Stimulated activated CD4-positive, alpha-beta T cell treated with anti-CD3 and anti-CD28 coated beads, TNF-alpha, amount 100 ng/mL, for 24 hours (primary cell): ENCODE measurements at regions not wholly inside any gene's neighbourhood (a gene's known extent, or its start where the extent isn't known, plus 50 kb on each side); places are given as distances from the start of the nearest gene placed in this dataset.
"Not testable (repeated sequence)": the region's sequence is repeated elsewhere in the genome, so short reads cannot be mapped to it uniquely, and the experiment has no call there.

Experiments used
- DNase-seq, 3 experiments: peaks; one replicate each; pipeline ENCODE4 v3.0.0-alpha.2; 2020; ENCODE audit warnings: low read depth in 3 of 3

GRCh38 chr5:155504606-155505005, 491.1 kb downstream of the KIF4B start:
- DNase-seq = no peak

- no peak for DNase-seq
These were observed 493.8 kb downstream of the KIF4B start for GRCh38 chr5:155507363-155507762.

DNA sequence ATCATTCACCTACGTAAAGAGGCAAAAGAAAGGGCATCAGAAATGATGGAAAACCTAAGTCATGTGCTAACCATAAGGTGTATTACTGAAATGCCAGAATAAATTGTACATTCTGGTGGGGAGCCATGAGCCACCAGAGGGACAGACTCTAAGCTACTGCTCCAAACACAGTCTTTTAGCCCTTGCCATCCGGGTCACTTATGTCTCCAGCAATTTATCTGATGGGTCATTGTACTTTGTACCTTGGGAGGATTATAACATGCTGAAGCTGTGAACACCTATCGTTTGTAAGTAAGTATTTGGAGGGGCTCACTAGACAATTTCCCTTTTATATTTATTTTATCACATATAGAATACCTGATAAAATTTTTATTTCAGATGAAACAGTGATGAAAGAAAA, 495.1 kb downstream of the KIF4B start:
- DNase-seq = no peak

DNA sequence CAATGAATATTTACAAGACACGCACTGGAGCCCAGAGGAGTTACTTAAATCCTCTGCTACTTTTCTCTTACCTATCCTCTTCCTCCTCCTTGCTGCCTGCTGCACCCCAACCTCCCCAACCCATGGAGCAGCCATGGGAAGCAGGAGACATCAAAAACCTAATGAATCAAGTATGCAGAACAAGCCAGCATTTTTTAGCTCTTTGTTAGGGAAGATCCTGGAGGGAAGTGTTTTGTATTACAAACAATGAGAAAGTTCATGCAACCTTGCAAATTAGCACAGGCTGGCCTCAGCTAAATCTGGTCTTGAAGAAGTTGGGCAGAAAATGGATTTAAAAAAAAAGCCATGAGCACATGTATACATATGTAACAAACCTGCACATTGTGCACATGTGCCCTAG, 498.8 kb downstream of the KIF4B start:
- no peak for DNase-seq

GRCh38 chr5:155514105-155514563, 500.6 kb downstream of the KIF4B start:
- no peak for DNase-seq

DNA sequence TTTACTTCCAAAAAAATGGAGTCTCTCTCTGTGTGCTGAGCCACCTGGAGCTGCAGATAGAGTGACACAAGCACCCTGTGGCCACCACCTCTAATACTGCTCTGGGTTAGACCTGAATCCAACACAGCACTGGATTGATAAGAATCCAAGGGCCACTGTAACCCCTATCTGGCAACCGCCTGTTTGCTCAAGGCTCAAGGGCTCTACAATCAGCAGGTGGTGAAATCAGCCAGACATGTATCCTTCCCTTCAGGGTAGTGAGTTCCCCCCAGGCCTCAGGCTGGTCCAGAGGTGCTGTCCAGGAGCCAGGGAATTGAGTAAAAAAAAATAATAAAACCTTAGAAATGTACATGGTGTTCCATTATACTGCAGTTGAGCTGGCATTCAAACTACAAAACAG, 509.0 kb downstream of the KIF4B start:
- no peak for DNase-seq

- DNase-seq = no peak
These were observed 515.8 kb downstream of the KIF4B start for GRCh38 chr5:155529362-155529761.

- DNase-seq = no peak
These were observed 516.5 kb downstream of the KIF4B start for GRCh38 chr5:155530046-155530445.

DNA sequence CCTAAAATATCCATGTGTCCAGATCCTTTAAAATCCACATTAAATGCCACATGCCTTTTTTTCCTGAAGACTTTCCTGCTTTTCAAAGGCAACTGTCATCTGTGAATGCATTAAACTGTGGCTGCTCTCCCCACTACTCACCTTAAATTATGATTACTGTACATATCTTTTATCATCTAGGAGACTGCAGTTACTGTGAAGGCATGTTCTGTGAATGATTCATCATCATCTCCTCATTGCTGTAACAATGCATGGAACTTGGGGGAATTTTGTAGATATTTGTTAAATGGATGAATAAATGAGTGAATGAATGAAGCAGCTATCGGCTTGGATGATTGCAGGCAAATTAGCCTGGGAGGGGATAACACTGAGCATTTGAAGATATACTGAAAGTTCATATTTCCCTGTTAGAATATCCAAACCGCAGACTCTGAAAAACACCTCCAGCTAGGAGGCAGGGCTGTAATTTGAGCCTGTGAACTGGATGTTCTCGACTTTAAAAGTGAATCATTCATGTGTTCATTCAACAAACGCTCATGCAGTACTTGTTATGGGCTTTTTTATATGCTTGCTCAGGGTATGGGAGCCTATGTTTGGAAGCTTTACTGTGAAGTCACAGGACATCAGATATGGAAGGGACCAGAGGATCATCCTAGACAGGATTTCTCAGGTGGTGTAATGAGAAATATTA, 519.2 kb downstream of the KIF4B start:
- DNase-seq = no peak

DNA sequence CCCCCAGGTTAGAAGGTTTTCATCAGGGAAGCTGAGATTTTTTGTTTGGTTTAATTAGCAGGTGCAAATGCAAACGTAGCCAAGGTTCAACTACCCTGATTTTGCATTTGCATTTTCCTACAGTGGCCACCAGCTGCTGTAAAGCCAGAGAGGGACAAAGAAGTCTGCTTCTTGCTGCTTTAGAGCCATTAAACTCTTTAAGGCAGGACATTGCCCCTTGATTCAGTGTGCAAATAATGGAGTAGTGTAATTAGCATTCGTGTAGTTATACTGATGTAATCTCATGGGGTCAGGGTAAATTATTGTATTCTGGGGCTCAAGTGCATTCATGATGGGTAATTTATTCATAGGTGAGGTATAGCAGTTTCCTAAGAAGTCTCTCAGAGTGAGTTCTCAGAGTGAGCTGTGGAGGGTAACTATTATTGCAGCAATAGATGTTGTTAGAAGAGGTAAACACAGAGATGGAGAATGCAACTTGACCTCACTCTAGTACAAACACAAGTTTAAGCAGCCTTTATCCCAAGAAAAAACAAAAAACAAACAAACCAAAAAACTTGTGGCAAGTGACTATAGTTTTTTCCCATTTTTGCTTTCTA, 526.5 kb downstream of the KIF4B start:
- DNase-seq = no peak

DNA sequence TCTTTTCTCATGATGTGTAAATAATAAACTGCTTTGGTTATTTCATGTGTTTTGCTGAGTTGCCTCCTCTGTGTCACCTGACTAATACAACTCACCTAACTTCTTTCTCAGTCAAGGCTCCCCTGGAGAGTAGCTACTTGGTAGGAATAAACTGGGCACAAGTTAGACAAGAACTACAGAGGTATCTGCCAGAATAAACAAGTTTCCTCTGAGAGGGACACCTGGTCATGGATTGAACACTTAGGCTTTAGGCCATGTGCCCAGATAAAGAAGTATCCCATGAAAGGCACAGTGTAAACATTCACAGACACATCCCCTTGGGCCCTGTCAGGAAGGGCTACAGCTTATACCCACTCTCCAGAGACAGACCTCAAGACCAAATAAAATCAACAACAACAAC, 532.5 kb downstream of the KIF4B start:
- no peak for DNase-seq

- no peak for DNase-seq
These were observed 540.9 kb downstream of the KIF4B start for GRCh38 chr5:155554500-155554899.

DNA sequence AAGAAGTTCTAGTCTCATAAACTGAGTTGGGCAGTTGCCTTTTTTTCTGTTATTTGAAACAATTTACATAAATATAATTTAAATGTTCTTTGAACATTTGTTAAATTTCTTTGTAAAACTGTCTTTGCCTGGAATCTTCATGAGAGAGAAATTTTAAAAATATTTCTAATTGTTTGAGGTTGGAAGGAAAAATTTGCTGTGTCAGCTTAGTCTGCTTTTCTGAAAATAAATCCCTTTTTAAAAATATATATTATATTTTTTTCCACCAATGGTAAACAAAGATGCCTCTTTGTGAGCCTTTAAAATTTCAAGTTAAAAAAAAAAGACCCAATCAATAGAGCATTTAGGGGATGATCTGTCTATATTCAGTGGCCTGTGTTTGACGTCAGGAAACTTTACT, 542.7 kb downstream of the KIF4B start:
- DNase-seq = no peak

- no peak for DNase-seq
These were observed 543.1 kb downstream of the KIF4B start for GRCh38 chr5:155556700-155557099.

DNA sequence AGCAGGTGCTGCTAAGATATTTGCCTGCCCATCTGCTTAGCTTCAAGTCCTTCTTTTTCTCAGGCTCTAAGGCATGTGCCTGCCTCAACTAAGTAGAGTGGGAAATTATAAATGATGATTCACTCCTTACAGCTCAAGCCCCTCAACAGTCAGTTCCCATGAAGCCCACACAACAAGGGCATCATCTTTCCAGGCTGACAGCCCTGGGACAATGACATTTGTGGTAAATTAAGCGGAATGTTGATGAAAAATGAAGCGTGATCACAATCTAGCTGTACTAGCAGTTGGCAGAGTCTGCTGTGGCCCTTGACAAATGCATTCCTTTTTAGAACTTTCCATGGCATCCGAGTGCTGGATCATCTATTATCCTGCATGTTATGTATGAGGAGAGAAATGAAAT, 548.6 kb downstream of the KIF4B start:
- DNase-seq = no peak

DNA sequence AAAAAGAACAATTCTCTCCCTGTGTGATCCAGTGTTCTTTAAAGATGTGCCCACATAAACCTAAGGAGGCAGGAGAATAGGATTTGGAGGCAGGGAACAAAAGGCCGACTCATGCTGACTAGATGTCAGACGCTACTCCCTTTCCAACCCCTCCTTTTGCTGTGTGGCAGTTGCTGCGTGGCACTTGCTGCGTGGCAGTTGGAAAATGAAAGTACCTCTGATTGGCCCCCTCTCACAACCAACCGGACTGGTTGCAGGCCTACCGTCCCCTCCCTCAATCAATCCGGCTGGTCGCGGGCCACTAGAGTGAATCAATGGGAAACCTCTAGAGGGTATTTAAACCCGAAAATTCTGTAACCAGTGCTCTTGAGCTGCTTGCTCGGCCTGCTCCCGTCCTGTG, 551.0 kb downstream of the KIF4B start:
- DNase-seq = no peak

- no peak for DNase-seq
These were observed 562.3 kb downstream of the KIF4B start for GRCh38 chr5:155575861-155576260.

- not testable (repeated sequence) for DNase-seq
These were observed 573.3 kb downstream of the KIF4B start for GRCh38 chr5:155586808-155587207.

- no peak for DNase-seq
These were observed 573.9 kb downstream of the KIF4B start for GRCh38 chr5:155587458-155587857.

- no peak for DNase-seq
These were observed 577.7 kb downstream of the KIF4B start for GRCh38 chr5:155591273-155591672.

DNA sequence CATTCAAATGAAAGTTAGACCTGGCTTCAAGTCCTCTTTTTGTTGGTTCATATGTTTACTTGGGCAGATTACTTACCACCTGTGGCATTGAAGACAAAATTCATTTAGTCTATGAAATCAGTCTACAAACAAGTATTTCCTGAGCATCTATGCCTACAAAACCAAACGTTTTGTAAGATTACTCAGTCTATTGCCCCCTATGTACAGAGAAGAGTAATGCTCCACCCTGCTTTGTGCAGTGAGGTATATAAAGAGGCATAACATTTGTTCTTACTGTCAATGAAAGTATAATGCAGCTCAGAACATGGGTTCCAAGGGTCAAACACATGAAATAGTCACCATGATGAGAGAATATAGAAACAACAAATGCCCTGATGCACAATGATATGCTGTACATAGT, 580.7 kb downstream of the KIF4B start:
- no peak for DNase-seq

DNA sequence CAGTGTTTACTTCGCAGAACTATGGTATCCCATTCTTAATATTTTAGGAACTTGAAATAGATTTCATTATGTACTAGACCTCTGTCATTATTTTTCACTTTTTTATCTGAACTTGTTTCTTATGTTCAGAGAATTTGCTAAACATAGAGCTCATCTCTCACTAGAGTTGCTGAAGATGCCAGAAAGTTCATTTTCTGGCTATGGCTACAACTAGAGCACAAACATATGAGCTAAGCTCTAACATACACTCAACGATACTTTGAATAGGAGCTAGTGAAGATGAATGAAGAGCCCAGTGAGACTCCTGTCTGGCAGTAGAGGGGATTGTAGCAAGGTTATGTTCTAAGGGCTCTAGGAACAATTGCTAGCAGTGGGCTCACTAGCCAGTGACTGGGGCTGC, 582.2 kb downstream of the KIF4B start:
- DNase-seq = no peak

GRCh38 chr5:155598552-155598951, 585.0 kb downstream of the KIF4B start:
- no peak for DNase-seq

DNA sequence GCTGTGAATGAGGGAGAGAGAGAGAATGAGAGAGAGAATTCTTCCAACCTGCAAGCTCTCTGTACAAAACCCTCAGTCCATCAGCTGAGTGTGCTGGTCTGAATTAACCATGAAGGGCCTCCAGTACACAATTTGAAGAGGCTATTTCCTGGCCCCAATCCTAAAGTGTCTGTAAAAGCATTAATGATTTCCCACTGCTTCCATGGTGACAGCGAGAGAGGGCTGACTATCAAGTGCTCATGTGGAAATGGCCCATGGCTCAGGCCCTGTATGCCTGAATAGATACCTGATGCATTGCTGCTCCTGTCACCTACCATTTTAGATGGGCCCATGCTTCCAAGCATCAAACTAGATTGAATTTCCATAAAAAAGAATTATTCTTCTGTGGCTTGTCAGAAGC, 592.4 kb downstream of the KIF4B start:
- no peak for DNase-seq
